ENCODE measurements at regions not wholly inside any gene's neighbourhood (a gene's known extent, or its start where the extent isn't known, plus 50 kb on each side); places are given as distances from the start of the nearest gene placed in this dataset.

GRCh38 chr6:165991341-165991740 is 176.3 kb downstream of the TBXT start:
- TF ChIP-seq, protein P1, sequence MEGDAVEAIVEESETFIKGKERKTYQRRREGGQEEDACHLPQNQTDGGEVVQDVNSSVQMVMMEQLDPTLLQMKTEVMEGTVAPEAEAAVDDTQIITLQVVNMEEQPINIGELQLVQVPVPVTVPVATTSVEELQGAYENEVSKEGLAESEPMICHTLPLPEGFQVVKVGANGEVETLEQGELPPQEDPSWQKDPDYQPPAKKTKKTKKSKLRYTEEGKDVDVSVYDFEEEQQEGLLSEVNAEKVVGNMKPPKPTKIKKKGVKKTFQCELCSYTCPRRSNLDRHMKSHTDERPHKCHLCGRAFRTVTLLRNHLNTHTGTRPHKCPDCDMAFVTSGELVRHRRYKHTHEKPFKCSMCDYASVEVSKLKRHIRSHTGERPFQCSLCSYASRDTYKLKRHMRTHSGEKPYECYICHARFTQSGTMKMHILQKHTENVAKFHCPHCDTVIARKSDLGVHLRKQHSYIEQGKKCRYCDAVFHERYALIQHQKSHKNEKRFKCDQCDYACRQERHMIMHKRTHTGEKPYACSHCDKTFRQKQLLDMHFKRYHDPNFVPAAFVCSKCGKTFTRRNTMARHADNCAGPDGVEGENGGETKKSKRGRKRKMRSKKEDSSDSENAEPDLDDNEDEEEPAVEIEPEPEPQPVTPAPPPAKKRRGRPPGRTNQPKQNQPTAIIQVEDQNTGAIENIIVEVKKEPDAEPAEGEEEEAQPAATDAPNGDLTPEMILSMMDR (conservative IDR thresholded peaks at IDR 0.05; ENCODE audit: low read depth, low read length) = no peak
- no peak for TF ChIP-seq NFE2L2 (IDR thresholded peaks at IDR 0.05; ENCODE audit: low read depth, low read length)
- TF ChIP-seq, protein P2, sequence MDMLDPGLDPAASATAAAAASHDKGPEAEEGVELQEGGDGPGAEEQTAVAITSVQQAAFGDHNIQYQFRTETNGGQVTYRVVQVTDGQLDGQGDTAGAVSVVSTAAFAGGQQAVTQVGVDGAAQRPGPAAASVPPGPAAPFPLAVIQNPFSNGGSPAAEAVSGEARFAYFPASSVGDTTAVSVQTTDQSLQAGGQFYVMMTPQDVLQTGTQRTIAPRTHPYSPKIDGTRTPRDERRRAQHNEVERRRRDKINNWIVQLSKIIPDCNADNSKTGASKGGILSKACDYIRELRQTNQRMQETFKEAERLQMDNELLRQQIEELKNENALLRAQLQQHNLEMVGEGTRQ (IDR thresholded peaks at IDR 0.05; ENCODE audit: low read depth, low read length) = no peak
